ENCODE measurements at regions not wholly inside any gene's neighbourhood (a gene's known extent, or its start where the extent isn't known, plus 50 kb on each side); places are given as distances from the start of the nearest gene placed in this dataset.
"Not testable (repeated sequence)": the region's sequence is repeated elsewhere in the genome, so short reads cannot be mapped to it uniquely, and the experiment has no call there.

- no peak for DNase-seq (ENCODE audit: low read depth, low spot score)
These were observed 321.9 kb upstream of the ZNF507 start for GRCh38 chr19:32023564-32023832.

GRCh38 chr19:32029235-32029634 lies 316.2 kb upstream of the ZNF507 start:
- no peak for DNase-seq (ENCODE audit: low read depth, low spot score)

- no peak for DNase-seq (ENCODE audit: low read depth, low spot score)
These were observed 312.8 kb upstream of the ZNF507 start for GRCh38 chr19:32032561-32032960.

- no peak for DNase-seq (ENCODE audit: low read depth, low spot score)
These were observed 309.8 kb upstream of the ZNF507 start for GRCh38 chr19:32035626-32036025.

GRCh38 chr19:32038021-32038920 lies 307.1 kb upstream of the ZNF507 start:
- no peak for DNase-seq (ENCODE audit: low read depth, low spot score)

GRCh38 chr19:32038961-32039360 lies 306.4 kb upstream of the ZNF507 start:
- no peak for DNase-seq (ENCODE audit: low read depth, low spot score)

- DNase-seq (ENCODE audit: low read depth, low spot score) = no peak
These were observed 306.0 kb upstream of the ZNF507 start for GRCh38 chr19:32039440-32039839.

GRCh38 chr19:32040236-32040635 lies 305.2 kb upstream of the ZNF507 start:
- no peak for DNase-seq (ENCODE audit: low read depth, low spot score)

- DNase-seq (ENCODE audit: low read depth, low spot score) = peak; percentile 75
These were observed 303.6 kb upstream of the ZNF507 start for GRCh38 chr19:32041681-32042292.

GRCh38 chr19:32047788-32048187 lies 297.6 kb upstream of the ZNF507 start:
- no peak for DNase-seq (ENCODE audit: low read depth, low spot score)

- DNase-seq (ENCODE audit: low read depth, low spot score) = peak; percentile 9
These were observed 292.0 kb upstream of the ZNF507 start for GRCh38 chr19:32053376-32053775.

GRCh38 chr19:32053861-32054260 lies 291.5 kb upstream of the ZNF507 start:
- no peak for DNase-seq (ENCODE audit: low read depth, low spot score)

- DNase-seq (ENCODE audit: low read depth, low spot score) = no peak
These were observed 287.3 kb upstream of the ZNF507 start for GRCh38 chr19:32058131-32058530.

GRCh38 chr19:32061315-32061714 lies 284.1 kb upstream of the ZNF507 start:
- peak; percentile 39 for DNase-seq (ENCODE audit: low read depth, low spot score)

- no peak for DNase-seq (ENCODE audit: low read depth, low spot score)
These were observed 281.8 kb upstream of the ZNF507 start for GRCh38 chr19:32063601-32064000.

GRCh38 chr19:32066056-32066455 lies 279.4 kb upstream of the ZNF507 start:
- DNase-seq (ENCODE audit: low read depth, low spot score) = no peak

- DNase-seq (ENCODE audit: low read depth, low spot score) = no peak
These were observed 277.7 kb upstream of the ZNF507 start for GRCh38 chr19:32067685-32068084.

GRCh38 chr19:32068793-32069192 lies 276.6 kb upstream of the ZNF507 start:
- DNase-seq (ENCODE audit: low read depth, low spot score) = peak; percentile 18

GRCh38 chr19:32070101-32070500 lies 275.3 kb upstream of the ZNF507 start:
- no peak for DNase-seq (ENCODE audit: low read depth, low spot score)

- DNase-seq (ENCODE audit: low read depth, low spot score) = no peak
These were observed 263.4 kb upstream of the ZNF507 start for GRCh38 chr19:32082028-32082427.

GRCh38 chr19:32084756-32085363 lies 260.6 kb upstream of the ZNF507 start:
- DNase-seq (ENCODE audit: low read depth, low spot score) = not testable (repeated sequence)

GRCh38 chr19:32091241-32091640 lies 254.2 kb upstream of the ZNF507 start:
- no peak for DNase-seq (ENCODE audit: low read depth, low spot score)

GRCh38 chr19:32097011-32097410 lies 248.4 kb upstream of the ZNF507 start:
- no peak for DNase-seq (ENCODE audit: low read depth, low spot score)

All from astrocyte of the hippocampus (primary cell).